Gastrocnemius medialis (tissue), 4 donors: ENCODE measurements at regions not wholly inside any gene's neighbourhood (a gene's known extent, or its start where the extent isn't known, plus 50 kb on each side); places are given as distances from the start of the nearest gene placed in this dataset.

ENCODE experiments used
- POLR2A ChIP-seq, 2 donors: fragments of 450-650 bp; IDR thresholded peaks; one replicate each; pipeline ENCODE4 v1.6.1; 2017; ENCODE audit warnings: antibody characterized with exemption in 2 of 2, mild to moderate bottlenecking in 2 of 2, moderate library complexity in 2 of 2
- TF ChIP-seq, protein P1 (sequence below), 5 experiments: fragments of 450-650 bp in 3 of 5; fragments of 200-600 bp in 2 of 5; sonication (generic) in 2 of 5; IDR thresholded peaks in 4 of 5; conservative IDR thresholded peaks in 1 of 5; 1 replicate in 4 of 5; 2 replicates in 1 of 5; pipeline ENCODE4 v1.5.1; 2016 to 2019; ENCODE audit warnings: antibody characterized with exemption in 5 of 5, mild to moderate bottlenecking in 3 of 5, moderate library complexity in 3 of 5

DNA sequence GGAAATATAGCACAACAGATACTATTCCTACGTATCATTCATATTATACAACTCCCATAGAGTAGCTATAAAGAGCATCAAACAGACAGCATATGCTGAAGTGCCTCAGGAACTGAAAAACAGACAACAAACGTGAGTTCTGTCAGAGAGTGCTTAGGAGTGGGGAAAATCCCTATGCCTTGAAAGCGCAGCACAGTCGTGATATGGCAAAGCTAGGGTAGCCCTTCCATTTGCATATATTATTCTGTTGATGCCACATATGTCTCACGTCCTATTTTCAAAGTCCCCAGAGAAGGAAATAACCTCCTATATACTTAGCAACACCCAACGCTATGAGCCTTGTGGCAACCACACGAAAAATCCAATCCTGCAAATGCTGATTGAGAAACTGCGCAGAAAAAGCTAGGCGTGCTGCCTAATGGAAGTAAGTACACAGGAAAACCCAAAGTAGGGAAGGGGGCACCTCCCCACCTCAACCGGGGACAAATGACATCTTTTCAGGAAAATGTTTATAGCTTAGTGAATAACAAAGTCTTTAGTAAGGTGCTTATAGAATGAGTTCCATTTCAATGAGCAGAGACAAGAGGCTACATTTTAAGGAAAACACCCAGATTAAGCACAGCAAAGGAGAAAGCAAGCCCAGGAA is 105.1 kb downstream of the MED10 start:
- TF ChIP-seq, protein P1, sequence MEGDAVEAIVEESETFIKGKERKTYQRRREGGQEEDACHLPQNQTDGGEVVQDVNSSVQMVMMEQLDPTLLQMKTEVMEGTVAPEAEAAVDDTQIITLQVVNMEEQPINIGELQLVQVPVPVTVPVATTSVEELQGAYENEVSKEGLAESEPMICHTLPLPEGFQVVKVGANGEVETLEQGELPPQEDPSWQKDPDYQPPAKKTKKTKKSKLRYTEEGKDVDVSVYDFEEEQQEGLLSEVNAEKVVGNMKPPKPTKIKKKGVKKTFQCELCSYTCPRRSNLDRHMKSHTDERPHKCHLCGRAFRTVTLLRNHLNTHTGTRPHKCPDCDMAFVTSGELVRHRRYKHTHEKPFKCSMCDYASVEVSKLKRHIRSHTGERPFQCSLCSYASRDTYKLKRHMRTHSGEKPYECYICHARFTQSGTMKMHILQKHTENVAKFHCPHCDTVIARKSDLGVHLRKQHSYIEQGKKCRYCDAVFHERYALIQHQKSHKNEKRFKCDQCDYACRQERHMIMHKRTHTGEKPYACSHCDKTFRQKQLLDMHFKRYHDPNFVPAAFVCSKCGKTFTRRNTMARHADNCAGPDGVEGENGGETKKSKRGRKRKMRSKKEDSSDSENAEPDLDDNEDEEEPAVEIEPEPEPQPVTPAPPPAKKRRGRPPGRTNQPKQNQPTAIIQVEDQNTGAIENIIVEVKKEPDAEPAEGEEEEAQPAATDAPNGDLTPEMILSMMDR (IDR thresholded peaks at IDR 0.05 in 4 of 5, conservative IDR thresholded peaks at IDR 0.05 in 1 of 5), result no peak
- TF ChIP-seq POLR2A (IDR thresholded peaks at IDR 0.05), result no peak
